ENCODE measurements at regions not wholly inside any gene's neighbourhood (a gene's known extent, or its start where the extent isn't known, plus 50 kb on each side); places are given as distances from the start of the nearest gene placed in this dataset.

DNA sequence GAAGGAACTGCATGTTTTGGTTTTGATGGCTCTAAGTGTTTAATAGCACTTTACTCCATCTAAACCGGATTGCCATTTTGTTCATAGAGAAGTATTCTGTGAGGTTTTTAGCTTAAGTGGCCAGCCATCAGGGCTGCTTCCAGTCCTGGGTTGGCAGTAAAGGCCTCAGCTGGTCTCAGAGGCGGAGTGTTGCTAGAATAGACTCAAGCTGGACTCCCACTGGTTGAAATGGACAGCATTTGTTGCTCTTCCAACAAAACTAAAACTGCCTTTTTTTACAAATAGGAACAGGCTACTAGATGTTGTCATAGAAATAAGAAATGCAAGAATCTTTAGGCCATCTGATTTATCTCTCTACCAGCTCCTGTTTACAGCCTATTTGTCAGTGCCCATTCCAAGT is 126.4 kb downstream of the MAIP1 start:
- no peak for TF ChIP-seq CTCF (IDR thresholded peaks at IDR 0.05)
- TF ChIP-seq POLR2A (IDR thresholded peaks at IDR 0.05) = no peak
- no peak for TF ChIP-seq POLR2AphosphoS5 (IDR thresholded peaks at IDR 0.05)
- TF ChIP-seq EP300 (IDR thresholded peaks at IDR 0.05; ENCODE audit: low read depth) = no peak

Measured in transverse colon (tissue), 4 donors.